ENCODE measurements at regions not wholly inside any gene's neighbourhood (a gene's known extent, or its start where the extent isn't known, plus 50 kb on each side); places are given as distances from the start of the nearest gene placed in this dataset.

- Histone ChIP-seq H3K4me1 (no peaks in the 10 kb centered on the region), H3K9me3 (no peaks in the 10 kb centered on the region), H3K4me3 (no peak overlapping the region), H3K27me3 (ENCODE audit: low read depth) (no peaks in the 10 kb centered on the region), H3K36me3 (replicated peaks) (no peaks in the 10 kb centered on the region)
- no peak for DNase-seq (ENCODE audit: low spot score in 2 of 2)
- in situ Hi-C loops (cut with MboI; ENCODE audit: low sequenced_read_pairs), result no loop called here
Observed at GRCh38 chr22:48511211-48511610, 1316.5 kb downstream of the BRD1 start.

GRCh38 chr22:48510599-48510998 lies 1317.1 kb downstream of the BRD1 start:
- DNase-seq (ENCODE audit: low spot score in 2 of 2), result no peak
- Histone ChIP-seq H3K27me3 (ENCODE audit: low read depth) (no peaks in the 10 kb centered on the region), H3K36me3 (replicated peaks) (no peaks in the 10 kb centered on the region), H3K4me1 (no peaks in the 10 kb centered on the region), H3K9me3 (no peaks in the 10 kb centered on the region), H3K4me3 (no peak overlapping the region)
- in situ Hi-C loops (cut with MboI; ENCODE audit: low sequenced_read_pairs), result no loop called here

- in situ Hi-C loops (cut with MboI; ENCODE audit: low sequenced_read_pairs), result no loop called here
- Histone ChIP-seq H3K4me3 (no peak overlapping the region), H3K27me3 (ENCODE audit: low read depth) (no peaks in the 10 kb centered on the region), H3K4me1 (no peaks in the 10 kb centered on the region), H3K36me3 (replicated peaks) (no peaks in the 10 kb centered on the region), H3K9me3 (no peaks in the 10 kb centered on the region)
- DNase-seq (ENCODE audit: low spot score in 2 of 2), result no peak
Observed at GRCh38 chr22:48507595-48508350, 1319.9 kb downstream of the BRD1 start.

- no peaks in the 10 kb centered on the region for H3K9me3 ChIP-seq
- in situ Hi-C loops (cut with MboI; ENCODE audit: low sequenced_read_pairs), result no loop called here
- no peaks in the 10 kb centered on the region for H3K4me1 ChIP-seq
- H3K36me3 ChIP-seq (replicated peaks), result no peaks in the 10 kb centered on the region
- H3K4me3 ChIP-seq, result no peak overlapping the region
- H3K27me3 ChIP-seq (ENCODE audit: low read depth), result no peaks in the 10 kb centered on the region
- DNase-seq (ENCODE audit: low spot score in 2 of 2), result no peak
Observed at GRCh38 chr22:48507171-48507570, 1320.5 kb downstream of the BRD1 start.

- Histone ChIP-seq H3K27me3 (ENCODE audit: low read depth) (no peaks in the 10 kb centered on the region), H3K36me3 (replicated peaks) (no peaks in the 10 kb centered on the region), H3K9me3 (no peaks in the 10 kb centered on the region), H3K4me3 (no peak overlapping the region), H3K4me1 (no peaks in the 10 kb centered on the region)
- no peak for DNase-seq (ENCODE audit: low spot score in 2 of 2)
- in situ Hi-C loops (cut with MboI; ENCODE audit: low sequenced_read_pairs), result no loop called here
Observed at GRCh38 chr22:48506506-48507145, 1321.0 kb downstream of the BRD1 start.

GRCh38 chr22:48505891-48506290 lies 1321.8 kb downstream of the BRD1 start:
- Histone ChIP-seq H3K9me3 (no peaks in the 10 kb centered on the region), H3K4me3 (no peak overlapping the region), H3K27me3 (ENCODE audit: low read depth) (no peaks in the 10 kb centered on the region), H3K36me3 (replicated peaks) (no peaks in the 10 kb centered on the region), H3K4me1 (no peaks in the 10 kb centered on the region)
- in situ Hi-C loops (cut with MboI; ENCODE audit: low sequenced_read_pairs), result no loop called here
- no peak for DNase-seq (ENCODE audit: low spot score in 2 of 2)

- Histone ChIP-seq H3K4me1 (no peaks in the 10 kb centered on the region), H3K4me3 (no peak overlapping the region), H3K27me3 (ENCODE audit: low read depth) (no peaks in the 10 kb centered on the region), H3K36me3 (replicated peaks) (no peaks in the 10 kb centered on the region), H3K9me3 (no peaks in the 10 kb centered on the region)
- no peak for DNase-seq (ENCODE audit: low spot score in 2 of 2)
- in situ Hi-C loops (cut with MboI; ENCODE audit: low sequenced_read_pairs), result no loop called here
Observed at GRCh38 chr22:48504519-48505140, 1323.0 kb downstream of the BRD1 start.

- H3K36me3 ChIP-seq (replicated peaks), result no peaks in the 10 kb centered on the region
- H3K4me1 ChIP-seq, result no peaks in the 10 kb centered on the region
- no peak for DNase-seq (ENCODE audit: low spot score in 2 of 2)
- in situ Hi-C loops (cut with MboI; ENCODE audit: low sequenced_read_pairs), result no loop called here
- no peaks in the 10 kb centered on the region for H3K9me3 ChIP-seq
- H3K4me3 ChIP-seq, result no peak overlapping the region
- H3K27me3 ChIP-seq (ENCODE audit: low read depth), result no peaks in the 10 kb centered on the region
Observed at GRCh38 chr22:48503876-48504275, 1323.8 kb downstream of the BRD1 start.

- Histone ChIP-seq H3K4me1 (no peaks in the 10 kb centered on the region), H3K36me3 (replicated peaks) (no peaks in the 10 kb centered on the region), H3K27me3 (ENCODE audit: low read depth) (no peaks in the 10 kb centered on the region), H3K4me3 (no peak overlapping the region), H3K9me3 (no peaks in the 10 kb centered on the region)
- in situ Hi-C loops (cut with MboI; ENCODE audit: low sequenced_read_pairs), result no loop called here
- DNase-seq (ENCODE audit: low spot score in 2 of 2), result no peak
Observed at GRCh38 chr22:48503035-48503625, 1324.5 kb downstream of the BRD1 start.

- Histone ChIP-seq H3K9me3 (no peaks in the 10 kb centered on the region), H3K27me3 (ENCODE audit: low read depth) (no peaks in the 10 kb centered on the region), H3K4me1 (no peaks in the 10 kb centered on the region), H3K4me3 (no peak overlapping the region), H3K36me3 (replicated peaks) (no peaks in the 10 kb centered on the region)
- in situ Hi-C loops (cut with MboI; ENCODE audit: low sequenced_read_pairs), result no loop called here
- DNase-seq (ENCODE audit: low spot score in 2 of 2), result no peak
Observed at GRCh38 chr22:48501231-48501750, 1326.4 kb downstream of the BRD1 start.

GRCh38 chr22:48500471-48501230 lies 1327.0 kb downstream of the BRD1 start:
- DNase-seq (ENCODE audit: low spot score in 2 of 2), result no peak
- no peak overlapping the region for H3K4me3 ChIP-seq
- H3K4me1 ChIP-seq, result no peaks in the 10 kb centered on the region
- in situ Hi-C loops (cut with MboI; ENCODE audit: low sequenced_read_pairs), result no loop called here
- no peaks in the 10 kb centered on the region for H3K27me3 ChIP-seq (ENCODE audit: low read depth)
- no peaks in the 10 kb centered on the region for H3K36me3 ChIP-seq (replicated peaks)
- H3K9me3 ChIP-seq, result no peaks in the 10 kb centered on the region

- no peak overlapping the region for H3K4me3 ChIP-seq
- DNase-seq (ENCODE audit: low spot score in 2 of 2), result no peak
- no peaks in the 10 kb centered on the region for H3K27me3 ChIP-seq (ENCODE audit: low read depth)
- in situ Hi-C loops (cut with MboI; ENCODE audit: low sequenced_read_pairs), result no loop called here
- H3K36me3 ChIP-seq (replicated peaks), result no peaks in the 10 kb centered on the region
- no peaks in the 10 kb centered on the region for H3K4me1 ChIP-seq
- H3K9me3 ChIP-seq, result no peaks in the 10 kb centered on the region
Observed at GRCh38 chr22:48499456-48500425, 1327.9 kb downstream of the BRD1 start.
